H1 (cell line): ENCODE measurements at regions not wholly inside any gene's neighbourhood (a gene's known extent, or its start where the extent isn't known, plus 50 kb on each side); places are given as distances from the start of the nearest gene placed in this dataset.

ENCODE experiments used
- CTCF ChIA-PET: fragments of 300-600 bp; sonication (Branson Sonifier 250); formaldehyde crosslinking; loops from one replicate; lab custom pipeline; 2021; ENCODE audit not compliant: partially characterized antibody; lab: Charles Lee
- POLR2A ChIA-PET: fragments of 300-600 bp; sonication (Branson Sonifier 250); formaldehyde crosslinking; loops from one replicate; lab custom pipeline; 2021; ENCODE audit warnings: inconsistent platforms; ENCODE audit not compliant: partially characterized antibody; lab: Charles Lee
- DNase-seq, 2 experiments: peaks; one replicate each; pipeline versions ENCODE4 v3.0.0 to v3.0.0-alpha.2; 2010 to 2022; ENCODE audit warnings: low spot score in 2 of 2, low read depth in 1 of 2, mixed read lengths in 1 of 2
- FAIRE-seq: peaks from 2 replicates; lab custom pipeline; 2011; peaks lifted over from hg19 to GRCh38; lab: Jason Lieb, UNC
- H2AFZ ChIP-seq: 2 replicates; pipeline ENCODE4 v1.8.1; 2012; ENCODE audit warnings: low read length, inconsistent platforms
- H2AK5ac ChIP-seq: 2 replicates; pipeline ENCODE4 v1.6.1; 2013; ENCODE audit warnings: low read depth, low read length
- H2BK120ac ChIP-seq: replicated peaks from 2 replicates; pipeline ENCODE3; 2013; ENCODE audit warnings: low read depth, low read length, inconsistent platforms
- H2BK12ac ChIP-seq: 2 replicates; pipeline ENCODE4 v1.6.1; 2013; ENCODE audit warnings: low read depth, low read length
- H2BK15ac ChIP-seq: 2 replicates; pipeline ENCODE4 v1.6.1; 2013; ENCODE audit warnings: low read length
- H2BK20ac ChIP-seq: 2 replicates; pipeline ENCODE4 v1.6.1; 2013; ENCODE audit warnings: low read length
- H2BK5ac ChIP-seq: 2 replicates; pipeline ENCODE4 v1.6.1; 2013; ENCODE audit warnings: low read depth, low read length
- H3K14ac ChIP-seq: 2 replicates; pipeline ENCODE4 v1.6.1; 2013; ENCODE audit warnings: inconsistent platforms; ENCODE audit not compliant: insufficient read length
- H3K18ac ChIP-seq: 2 replicates; pipeline ENCODE4 v1.6.1; 2013; ENCODE audit warnings: low read length; ENCODE audit errors: extremely low read depth
- H3K23ac ChIP-seq: 2 replicates; pipeline ENCODE4 v1.6.1; 2013; ENCODE audit warnings: inconsistent platforms; ENCODE audit not compliant: insufficient read length
- H3K23me2 ChIP-seq: 2 replicates; pipeline ENCODE4 v1.6.1; 2013; ENCODE audit warnings: low read depth, low read length
- H3K27ac ChIP-seq: 2 replicates; pipeline ENCODE4 v1.6.1; 2011; ENCODE audit warnings: low read depth, low read length, inconsistent platforms
- H3K27me3 ChIP-seq, 4 experiments: replicated peaks in 1 of 4; 1 replicate in 1 of 4; 2 replicates in 3 of 4; pipeline versions ENCODE4 v1.6.1 to v1.8.1; 2011 to 2013; ENCODE audit warnings: low read length in 3 of 4, mild to moderate bottlenecking in 3 of 4, inconsistent platforms in 2 of 4, mixed read lengths in 2 of 4, moderate library complexity in 1 of 4; ENCODE audit not compliant: control insufficient read depth in 3 of 4, insufficient read depth in 3 of 4; ENCODE audit errors: extremely low read depth in 1 of 4
- H3K36me3 ChIP-seq, 4 experiments: 2 replicates each; pipeline versions ENCODE4 v1.6.1 to v1.8.1; 2011 to 2013; ENCODE audit warnings: mild to moderate bottlenecking in 4 of 4, low read length in 3 of 4, moderate library complexity in 2 of 4, control low read depth in 1 of 4, inconsistent platforms in 1 of 4; ENCODE audit not compliant: insufficient read depth in 4 of 4, control insufficient read depth in 2 of 4
- H3K4ac ChIP-seq: replicated peaks from 2 replicates; pipeline ENCODE3; 2013; ENCODE audit warnings: low read length, low read depth, mixed read lengths, inconsistent platforms; ENCODE audit not compliant: insufficient read length
- H3K4me1 ChIP-seq, 4 experiments: replicated peaks in 1 of 4; 1 replicate in 1 of 4; 2 replicates in 3 of 4; pipeline versions ENCODE4 v1.6.1 to v1.8.1; 2011 to 2013; ENCODE audit warnings: low read length in 3 of 4, inconsistent platforms in 2 of 4, mixed read lengths in 1 of 4; ENCODE audit not compliant: insufficient read depth in 4 of 4, control insufficient read depth in 3 of 4
- H3K4me2 ChIP-seq, 2 experiments: 2 replicates each; pipeline versions ENCODE4 v1.6.1 to v1.8.1; 2011 to 2013; ENCODE audit warnings: low read depth in 2 of 2, low read length in 2 of 2, control low read depth in 1 of 2, inconsistent platforms in 1 of 2, mild to moderate bottlenecking in 1 of 2; ENCODE audit not compliant: insufficient read depth in 1 of 2
- H3K4me3 ChIP-seq, 4 experiments: fragments of 200-600, 300-600 bp in 1 of 4; sonication (generic), shearing (Covaris generic), sonication (Bioruptor Twin) in 1 of 4; 2 replicates each; pipeline versions ENCODE4 v1.5.1 to v1.8.1; 2011 to 2016; ENCODE audit warnings: low read length in 4 of 4, low read depth in 3 of 4, control low read depth in 2 of 4, inconsistent platforms in 2 of 4, mild to moderate bottlenecking in 2 of 4, mixed read lengths in 1 of 4, moderate library complexity in 1 of 4; ENCODE audit not compliant: insufficient read depth in 2 of 4; ENCODE audit errors: extremely low read depth in 1 of 4
- H3K56ac ChIP-seq: replicated peaks from 2 replicates; pipeline ENCODE3; 2013; ENCODE audit warnings: low read depth, mild to moderate bottlenecking, mixed read lengths, low read length, inconsistent platforms; ENCODE audit not compliant: insufficient read length
- H3K79me1 ChIP-seq: 2 replicates; pipeline ENCODE4 v1.6.1; 2013; ENCODE audit warnings: low read depth, low read length, control low read depth
- H3K79me2 ChIP-seq, 2 experiments: 2 replicates each; pipeline versions ENCODE4 v1.6.1 to v1.8.1; 2012 to 2013; ENCODE audit warnings: low read length in 2 of 2, mild to moderate bottlenecking in 2 of 2, inconsistent platforms in 1 of 2; ENCODE audit not compliant: insufficient read depth in 2 of 2, control insufficient read depth in 1 of 2
- H3K9ac ChIP-seq, 4 experiments: replicated peaks in 1 of 4; 1 replicate in 1 of 4; 2 replicates in 3 of 4; pipeline versions ENCODE4 v1.6.1 to v1.8.1; 2011 to 2013; ENCODE audit warnings: low read depth in 3 of 4, low read length in 3 of 4, control low read depth in 2 of 4, mild to moderate bottlenecking in 2 of 4, moderate library complexity in 2 of 4, inconsistent platforms in 1 of 4; ENCODE audit errors: extremely low read depth in 1 of 4
- H3K9me3 ChIP-seq, 2 experiments: 2 replicates each; pipeline versions ENCODE4 v1.6.1 to v1.8.1; 2012 to 2013; ENCODE audit warnings: mild to moderate bottlenecking in 2 of 2, moderate library complexity in 2 of 2, control low read depth in 1 of 2, inconsistent platforms in 1 of 2, low read depth in 1 of 2, low read length in 1 of 2, mixed read lengths in 1 of 2; ENCODE audit not compliant: insufficient read depth in 2 of 2
- H4K20me1 ChIP-seq, 2 experiments: replicated peaks in 1 of 2; 2 replicates each; pipeline versions ENCODE3 to v1.8.1; 2011 to 2013; ENCODE audit warnings: inconsistent platforms in 2 of 2, low read length in 2 of 2, mild to moderate bottlenecking in 1 of 2; ENCODE audit not compliant: insufficient read depth in 2 of 2, control insufficient read depth in 1 of 2
- H4K5ac ChIP-seq: 2 replicates; pipeline ENCODE4 v1.6.1; 2013; ENCODE audit warnings: low read length, low read depth, mixed read lengths, inconsistent platforms; ENCODE audit not compliant: insufficient read length
- H4K8ac ChIP-seq: 2 replicates; pipeline ENCODE4 v1.8.0; 2013; ENCODE audit warnings: mild to moderate bottlenecking, moderate library complexity, low read length, inconsistent platforms; ENCODE audit not compliant: insufficient read depth; ENCODE audit errors: extremely low read depth
- H4K91ac ChIP-seq: replicated peaks from 2 replicates; pipeline ENCODE3; 2013; ENCODE audit warnings: low read length, mixed read lengths, inconsistent platforms; ENCODE audit not compliant: insufficient read length
- CHD1 ChIP-seq: IDR thresholded peaks from 2 replicates; pipeline ENCODE4 v1.6.1; 2012; ENCODE audit warnings: low read depth, low read length, improper control_type of control experiment
- EP300 ChIP-seq, 2 experiments: IDR thresholded peaks; 1 replicate in 1 of 2; 2 replicates in 1 of 2; pipeline ENCODE4 v1.6.1; 2011 to 2012; ENCODE audit warnings: low read depth in 2 of 2, low read length in 2 of 2, mild to moderate bottlenecking in 2 of 2, borderline replicate concordance in 1 of 2, inconsistent platforms in 1 of 2, moderate library complexity in 1 of 2
- JUN ChIP-seq: IDR thresholded peaks from 2 replicates; pipeline ENCODE4 v1.6.1; 2011; ENCODE audit warnings: low read depth, mild to moderate bottlenecking, improper control_type of control experiment, low read length
- ZNF274 ChIP-seq: IDR thresholded peaks from 2 replicates; pipeline ENCODE4 v1.7.0; 2012; ENCODE audit warnings: low read length, borderline replicate concordance; ENCODE audit errors: extremely low read depth
- WGBS, 2 experiments: shearing (Covaris generic) in 1 of 2; methylation state at CpG; one replicate each; pipeline versions ENCODE4 v1.1.6 to v1.1.7; 2013 to 2015; ENCODE audit warnings: low lambda C conversion rate in 2 of 2, mixed read lengths in 2 of 2, inconsistent platforms in 1 of 2, low coverage in 1 of 2, missing lambda C conversion rate in 1 of 2; ENCODE audit not compliant: insufficient replicate concordance in 2 of 2, insufficient coverage in 1 of 2, insufficient read length in 1 of 2; ENCODE audit errors: extremely low coverage in 1 of 2, missing lambda C conversion rate in 1 of 2; 5-methylcytosine and 5-hydroxymethylcytosine counted together

DNA sequence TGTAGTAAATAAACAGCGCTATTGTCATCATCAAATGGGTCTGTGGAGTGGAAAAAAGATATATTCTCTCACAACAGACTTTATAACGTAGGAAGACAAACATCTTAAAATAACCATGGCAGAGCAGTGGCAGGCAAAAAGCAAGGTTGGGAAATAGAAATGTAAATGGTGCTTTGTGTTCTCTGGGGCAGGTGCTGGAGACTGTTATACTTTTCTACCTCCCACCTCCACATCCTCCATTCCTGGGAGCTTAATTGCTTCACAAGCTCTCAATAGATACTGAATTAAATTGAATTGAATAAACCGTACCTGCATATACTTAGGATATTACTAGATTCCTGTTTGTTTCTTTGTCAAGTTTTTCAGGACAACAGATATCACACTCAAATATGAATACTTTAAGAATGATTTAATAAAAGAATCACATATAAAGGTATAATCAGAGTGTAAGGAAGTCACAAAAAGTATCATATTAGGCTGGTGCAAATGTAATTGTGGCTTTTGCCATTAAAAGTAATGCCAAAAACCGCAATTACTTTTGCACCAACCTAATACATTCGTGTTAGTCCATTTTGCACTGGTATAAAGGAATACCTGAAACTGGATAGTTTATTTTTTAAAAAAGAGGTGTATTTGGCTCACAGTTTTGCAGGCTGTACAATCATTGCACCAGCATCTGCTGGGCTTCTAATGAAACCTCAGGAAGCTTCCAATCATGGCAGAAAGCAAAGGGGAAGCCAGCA lies 367.3 kb downstream of the GRIA2 start:
- TF ChIP-seq JUN (no peak), CHD1 (no peak), ZNF274 (no peak), EP300 (IDR thresholded peaks at IDR 0.05; ENCODE audit: borderline replicate concordance in 1 of 2, low read depth in 2 of 2, low read length in 2 of 2) (no peak)
- Histone ChIP-seq H3K9me3 (no peaks in the 10 kb centered on the region), H2AFZ (peak overlapping the region; percentile 90; the same call in 1 of the 2 replicates), H3K27ac (no peak overlapping the region), H4K91ac (no peak overlapping the region), H3K18ac (no peak overlapping the region), H4K20me1 (no peaks in the 10 kb centered on the region), H3K4me3 (no peak overlapping the region), H3K4ac (no peak overlapping the region), H3K56ac (no peak overlapping the region), H2BK20ac (no peak overlapping the region), H2AK5ac (no peak overlapping the region), H2BK12ac (no peak overlapping the region), H3K23ac (no peak overlapping the region), H3K79me2 (no peaks in the 10 kb centered on the region), H3K79me1 (no peaks in the 10 kb centered on the region), H4K5ac (no peak overlapping the region), H3K4me1 (peaks cover 0 to 3% (median 0%) of the 10 kb centered on the region in 4 experiments; a peak in 1 of 7 replicates), H3K23me2 (no peaks in the 10 kb centered on the region), H3K9ac (no peak overlapping the region), H3K4me2 (no peak overlapping the region), H2BK120ac (no peak overlapping the region), H3K27me3 (no peaks in the 10 kb centered on the region), H2BK15ac (no peak overlapping the region), H3K14ac (no peak overlapping the region), H3K36me3 (no peaks in the 10 kb centered on the region), H4K8ac (no peak overlapping the region), H2BK5ac (no peak overlapping the region)
- WGBS, 2 experiments = 91% methylated on average over 5 of the region's 5 CpGs; no CpG with 5 or more reads in 1 of the 2 experiments
- POLR2A ChIA-PET = no interaction called here
- no peak for FAIRE-seq
- CTCF ChIA-PET = interaction anchor here (0.7 kb wide), 1 partner anchor 1085 kb away, joined by 3 read pairs; no protein-coding TSS in a partner anchor
- DNase-seq = no peak
